HEK293 (cell line): ENCODE measurements at regions not wholly inside any gene's neighbourhood (a gene's known extent, or its start where the extent isn't known, plus 50 kb on each side); places are given as distances from the start of the nearest gene placed in this dataset.
A peak's percentile ranks its signal among the peaks of the same experiment; 100 is the strongest.

Experiments used
- CTCF ChIA-PET: fragments of 350-600 bp; formaldehyde crosslinking; extraction: SDS; loops from one replicate; lab custom pipeline; 2021; ENCODE audit warnings: antibody characterized with exemption; lab: Yijun Ruan, JAX
- POLR2A ChIA-PET: fragments of 300-600 bp; formaldehyde crosslinking; extraction: SDS; loops from one replicate; lab custom pipeline; 2020; ENCODE audit warnings: antibody characterized with exemption, inconsistent platforms; lab: Yijun Ruan, JAX
- H3K27ac ChIP-seq: fragments of 200-500 bp; sonication (Bioruptor generic); 2 replicates; pipeline ENCODE4 v1.5.1; 2014; ENCODE audit warnings: low read depth, low read length, control low read depth, inconsistent platforms; ENCODE audit errors: extremely low read depth
- H3K36me3 ChIP-seq, 2 experiments: fragments of 200-500 bp in 1 of 2; sonication (Bioruptor generic) in 1 of 2; 1 replicate in 1 of 2; 2 replicates in 1 of 2; pipeline ENCODE4 v1.5.1; 2014 to 2017; ENCODE audit warnings: inconsistent platforms in 2 of 2, low read length in 2 of 2; ENCODE audit not compliant: control insufficient read depth in 2 of 2, insufficient read depth in 1 of 2
- H3K4me1 ChIP-seq: fragments of 200-500 bp; sonication (Bioruptor generic); 2 replicates; pipeline ENCODE4 v1.5.1; 2014; ENCODE audit warnings: mild to moderate bottlenecking, low read length, inconsistent platforms; ENCODE audit not compliant: control insufficient read depth, insufficient read depth
- H3K4me3 ChIP-seq: 2 replicates; pipeline ENCODE4 v1.5.1; 2011; ENCODE audit warnings: low read depth, mild to moderate bottlenecking, control low read depth, low read length, moderate library complexity
- H3K9me3 ChIP-seq: fragments of 200-500 bp; sonication (Bioruptor generic); 2 replicates; pipeline ENCODE4 v1.5.1; 2014; ENCODE audit warnings: low read depth, low read length, inconsistent platforms; ENCODE audit not compliant: control insufficient read depth, insufficient read depth
- GLIS2 ChIP-seq: fragments of 450-650 bp; formaldehyde crosslinking; IDR thresholded peaks from 2 replicates; pipeline ENCODE4 v1.5.1; 2016; ENCODE audit warnings: missing biosample characterization, missing genetic modification characterization
- SCRT2 ChIP-seq: fragments of 450-650 bp; formaldehyde crosslinking; IDR thresholded peaks from 2 replicates; pipeline ENCODE4 v1.5.1; 2016; ENCODE audit warnings: missing biosample characterization, missing genetic modification characterization
- SETDB1 ChIP-seq: IDR thresholded peaks from one replicate; pipeline ENCODE4 v1.6.1; 2017; ENCODE audit warnings: mild to moderate bottlenecking, low read length, moderate library complexity, mixed read lengths; ENCODE audit not compliant: insufficient read length
- TCF7L2 ChIP-seq: IDR thresholded peaks from 2 replicates; pipeline ENCODE4 v1.6.1; 2011; ENCODE audit warnings: low read depth, mild to moderate bottlenecking, inconsistent platforms, low read length, moderate library complexity, borderline replicate concordance
- ZBTB1 ChIP-seq: fragments of 450-650 bp; formaldehyde crosslinking; IDR thresholded peaks from 2 replicates; pipeline ENCODE4 v1.5.1; 2016; ENCODE audit warnings: missing biosample characterization, missing genetic modification characterization
- ZBTB21 ChIP-seq: fragments of 450-650 bp; formaldehyde crosslinking; IDR thresholded peaks from 2 replicates; pipeline ENCODE4 v1.5.1; 2017; ENCODE audit warnings: missing biosample characterization, missing genetic modification characterization
- ZNF10 ChIP-seq: fragments of 450-650 bp; formaldehyde crosslinking; IDR thresholded peaks from 2 replicates; pipeline ENCODE4 v1.5.1; 2017; ENCODE audit warnings: missing biosample characterization, missing genetic modification characterization
- ZNF140 ChIP-seq: fragments of 450-650 bp; formaldehyde crosslinking; IDR thresholded peaks from 2 replicates; pipeline ENCODE4 v1.5.1; 2016; ENCODE audit warnings: missing biosample characterization, missing genetic modification characterization
- ZNF155 ChIP-seq: fragments of 450-650 bp; formaldehyde crosslinking; IDR thresholded peaks from 2 replicates; pipeline ENCODE4 v1.5.1; 2016; ENCODE audit warnings: missing biosample characterization, missing genetic modification characterization
- ZNF19 ChIP-seq: fragments of 450-650 bp; formaldehyde crosslinking; IDR thresholded peaks from 2 replicates; pipeline ENCODE4; 2016; ENCODE audit warnings: missing biosample characterization, missing genetic modification characterization, low read depth
- ZNF221 ChIP-seq: fragments of 450-650 bp; formaldehyde crosslinking; IDR thresholded peaks from 2 replicates; pipeline ENCODE4 v1.5.1; 2017; ENCODE audit warnings: missing biosample characterization, missing genetic modification characterization, borderline replicate concordance
- ZNF433 ChIP-seq: fragments of 450-650 bp; formaldehyde crosslinking; IDR thresholded peaks from 2 replicates; pipeline ENCODE4 v1.5.1; 2016; ENCODE audit warnings: missing biosample characterization, missing genetic modification characterization, low read depth
- ZNF558 ChIP-seq: fragments of 450-650 bp; formaldehyde crosslinking; IDR thresholded peaks from 2 replicates; pipeline ENCODE4 v1.5.1; 2016; ENCODE audit warnings: missing biosample characterization, missing genetic modification characterization
- ZNF560 ChIP-seq: fragments of 450-650 bp; formaldehyde crosslinking; IDR thresholded peaks from 2 replicates; pipeline ENCODE4 v1.5.1; 2017; ENCODE audit warnings: missing biosample characterization, missing genetic modification characterization, borderline replicate concordance
- ZNF600 ChIP-seq: fragments of 450-650 bp; formaldehyde crosslinking; IDR thresholded peaks from 2 replicates; pipeline ENCODE4 v1.5.1; 2016; ENCODE audit warnings: missing biosample characterization, missing genetic modification characterization
- ZNF624 ChIP-seq: fragments of 450-650 bp; formaldehyde crosslinking; IDR thresholded peaks from 2 replicates; pipeline ENCODE4 v1.5.1; 2017; ENCODE audit warnings: missing biosample characterization, missing genetic modification characterization
- ZSCAN16 ChIP-seq: fragments of 450-650 bp; formaldehyde crosslinking; IDR thresholded peaks from 2 replicates; pipeline ENCODE4 v1.5.1; 2016; ENCODE audit warnings: missing biosample characterization, missing genetic modification characterization
- TF ChIP-seq, protein P1 (sequence below): fragments of 450-650 bp; formaldehyde crosslinking; IDR thresholded peaks from 2 replicates; pipeline ENCODE4 v1.5.1; 2017; ENCODE audit warnings: missing biosample characterization, missing genetic modification characterization
- TF ChIP-seq, protein P2 (sequence below): fragments of 450-650 bp; formaldehyde crosslinking; IDR thresholded peaks from 2 replicates; pipeline ENCODE4 v1.5.0; 2017; ENCODE audit warnings: missing biosample characterization, missing genetic modification characterization, borderline replicate concordance
- TF ChIP-seq, protein P3 (sequence below): fragments of 450-650 bp; formaldehyde crosslinking; IDR thresholded peaks from 2 replicates; pipeline ENCODE4 v1.5.1; 2016; ENCODE audit warnings: missing biosample characterization, missing genetic modification characterization
- TF ChIP-seq, protein P4 (sequence below): fragments of 450-650 bp; formaldehyde crosslinking; IDR thresholded peaks from 2 replicates; pipeline ENCODE4 v1.5.1; 2016; ENCODE audit warnings: missing biosample characterization, missing genetic modification characterization

DNA sequence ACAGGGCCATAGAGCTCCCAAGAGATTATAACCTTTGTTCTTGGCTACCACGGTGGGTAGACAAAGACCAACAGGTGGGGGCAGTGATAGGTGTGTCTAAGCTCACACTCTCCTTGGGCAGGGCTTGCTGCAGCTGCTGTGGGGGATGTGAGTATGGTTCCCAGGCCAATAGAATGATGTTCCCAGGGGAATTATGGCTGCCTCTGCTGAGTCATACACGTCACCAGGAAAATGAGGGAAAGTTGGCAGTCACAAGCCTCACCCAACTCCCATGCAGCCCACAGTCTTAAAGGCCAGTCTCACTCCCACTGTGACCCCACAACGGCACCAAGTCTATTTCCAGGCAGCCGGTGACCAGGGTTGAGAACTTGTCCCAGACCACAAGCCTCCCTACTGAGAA, 453.4 kb upstream of the PODXL start:
- Histone ChIP-seq H3K9me3 (no peaks in the 10 kb centered on the region), H3K36me3 (no peaks in the 10 kb centered on the region; a peak in 1 of 3 replicates), H3K4me3 (no peak overlapping the region), H3K4me1 (no peaks in the 10 kb centered on the region), H3K27ac (no peak overlapping the region)
- CTCF ChIA-PET: interaction anchor here (0.6 to 0.7 kb wide), 2 partner anchors 9 to 550 kb away, joined by 3 to 4 read pairs; no protein-coding TSS in a partner anchor
- TF ChIP-seq ZNF558 (tag by site-specific recombination) (no peak), SCRT2 (peak; percentile 82)
- POLR2A ChIA-PET: no interaction called here

DNA sequence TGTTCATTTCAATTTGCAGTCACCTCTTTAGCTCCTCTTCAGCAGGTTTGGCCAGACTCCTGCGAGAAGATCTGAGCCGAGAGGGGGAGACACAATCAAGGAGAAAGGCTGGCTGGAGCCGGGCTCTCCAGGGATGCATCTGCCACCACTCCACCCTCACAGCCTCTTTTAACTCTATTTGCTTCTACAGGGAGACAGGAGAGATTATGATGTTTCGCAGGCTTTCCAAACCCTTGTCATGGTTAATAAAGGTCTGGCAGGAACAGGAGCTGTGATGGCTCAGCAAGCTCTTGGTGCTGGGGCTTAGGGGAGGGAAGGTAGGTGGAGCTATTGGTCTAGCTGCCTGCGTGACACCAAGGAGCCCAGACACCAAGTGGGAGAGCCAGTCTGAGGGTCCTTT, 448.1 kb upstream of the PODXL start:
- Histone ChIP-seq H3K27ac (no peak overlapping the region), H3K36me3 (no peaks in the 10 kb centered on the region), H3K9me3 (no peaks in the 10 kb centered on the region), H3K4me1 (no peaks in the 10 kb centered on the region), H3K4me3 (no peak overlapping the region)
- no peak for TF ChIP-seq ZNF600
- TF ChIP-seq, protein P1, sequence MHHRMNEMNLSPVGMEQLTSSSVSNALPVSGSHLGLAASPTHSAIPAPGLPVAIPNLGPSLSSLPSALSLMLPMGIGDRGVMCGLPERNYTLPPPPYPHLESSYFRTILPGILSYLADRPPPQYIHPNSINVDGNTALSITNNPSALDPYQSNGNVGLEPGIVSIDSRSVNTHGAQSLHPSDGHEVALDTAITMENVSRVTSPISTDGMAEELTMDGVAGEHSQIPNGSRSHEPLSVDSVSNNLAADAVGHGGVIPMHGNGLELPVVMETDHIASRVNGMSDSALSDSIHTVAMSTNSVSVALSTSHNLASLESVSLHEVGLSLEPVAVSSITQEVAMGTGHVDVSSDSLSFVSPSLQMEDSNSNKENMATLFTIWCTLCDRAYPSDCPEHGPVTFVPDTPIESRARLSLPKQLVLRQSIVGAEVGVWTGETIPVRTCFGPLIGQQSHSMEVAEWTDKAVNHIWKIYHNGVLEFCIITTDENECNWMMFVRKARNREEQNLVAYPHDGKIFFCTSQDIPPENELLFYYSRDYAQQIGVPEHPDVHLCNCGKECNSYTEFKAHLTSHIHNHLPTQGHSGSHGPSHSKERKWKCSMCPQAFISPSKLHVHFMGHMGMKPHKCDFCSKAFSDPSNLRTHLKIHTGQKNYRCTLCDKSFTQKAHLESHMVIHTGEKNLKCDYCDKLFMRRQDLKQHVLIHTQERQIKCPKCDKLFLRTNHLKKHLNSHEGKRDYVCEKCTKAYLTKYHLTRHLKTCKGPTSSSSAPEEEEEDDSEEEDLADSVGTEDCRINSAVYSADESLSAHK (tag by site-specific recombination): no peak
- TF ChIP-seq ZNF155: no peak
- no peak for TF ChIP-seq ZNF19
- TF ChIP-seq ZBTB1: no peak
- no peak for TF ChIP-seq TCF7L2
- TF ChIP-seq ZNF10 (tag by site-specific recombination): no peak
- no peak for TF ChIP-seq ZNF221 (tag by site-specific recombination)
- TF ChIP-seq, protein P2, sequence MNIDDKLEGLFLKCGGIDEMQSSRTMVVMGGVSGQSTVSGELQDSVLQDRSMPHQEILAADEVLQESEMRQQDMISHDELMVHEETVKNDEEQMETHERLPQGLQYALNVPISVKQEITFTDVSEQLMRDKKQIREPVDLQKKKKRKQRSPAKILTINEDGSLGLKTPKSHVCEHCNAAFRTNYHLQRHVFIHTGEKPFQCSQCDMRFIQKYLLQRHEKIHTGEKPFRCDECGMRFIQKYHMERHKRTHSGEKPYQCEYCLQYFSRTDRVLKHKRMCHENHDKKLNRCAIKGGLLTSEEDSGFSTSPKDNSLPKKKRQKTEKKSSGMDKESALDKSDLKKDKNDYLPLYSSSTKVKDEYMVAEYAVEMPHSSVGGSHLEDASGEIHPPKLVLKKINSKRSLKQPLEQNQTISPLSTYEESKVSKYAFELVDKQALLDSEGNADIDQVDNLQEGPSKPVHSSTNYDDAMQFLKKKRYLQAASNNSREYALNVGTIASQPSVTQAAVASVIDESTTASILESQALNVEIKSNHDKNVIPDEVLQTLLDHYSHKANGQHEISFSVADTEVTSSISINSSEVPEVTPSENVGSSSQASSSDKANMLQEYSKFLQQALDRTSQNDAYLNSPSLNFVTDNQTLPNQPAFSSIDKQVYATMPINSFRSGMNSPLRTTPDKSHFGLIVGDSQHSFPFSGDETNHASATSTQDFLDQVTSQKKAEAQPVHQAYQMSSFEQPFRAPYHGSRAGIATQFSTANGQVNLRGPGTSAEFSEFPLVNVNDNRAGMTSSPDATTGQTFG (tag by site-specific recombination): no peak
- no peak for TF ChIP-seq GLIS2
- no peak for TF ChIP-seq ZNF433 (tag by site-specific recombination)
- TF ChIP-seq ZBTB21 (tag by site-specific recombination): no peak
- no peak for TF ChIP-seq ZSCAN16 (tag by site-specific recombination)
- no peak for TF ChIP-seq ZNF560 (tag by site-specific recombination)
- no peak for TF ChIP-seq ZNF624 (tag by site-specific recombination)
- no peak for TF ChIP-seq ZNF140
- no peak for TF ChIP-seq SETDB1
- TF ChIP-seq, protein P3, sequence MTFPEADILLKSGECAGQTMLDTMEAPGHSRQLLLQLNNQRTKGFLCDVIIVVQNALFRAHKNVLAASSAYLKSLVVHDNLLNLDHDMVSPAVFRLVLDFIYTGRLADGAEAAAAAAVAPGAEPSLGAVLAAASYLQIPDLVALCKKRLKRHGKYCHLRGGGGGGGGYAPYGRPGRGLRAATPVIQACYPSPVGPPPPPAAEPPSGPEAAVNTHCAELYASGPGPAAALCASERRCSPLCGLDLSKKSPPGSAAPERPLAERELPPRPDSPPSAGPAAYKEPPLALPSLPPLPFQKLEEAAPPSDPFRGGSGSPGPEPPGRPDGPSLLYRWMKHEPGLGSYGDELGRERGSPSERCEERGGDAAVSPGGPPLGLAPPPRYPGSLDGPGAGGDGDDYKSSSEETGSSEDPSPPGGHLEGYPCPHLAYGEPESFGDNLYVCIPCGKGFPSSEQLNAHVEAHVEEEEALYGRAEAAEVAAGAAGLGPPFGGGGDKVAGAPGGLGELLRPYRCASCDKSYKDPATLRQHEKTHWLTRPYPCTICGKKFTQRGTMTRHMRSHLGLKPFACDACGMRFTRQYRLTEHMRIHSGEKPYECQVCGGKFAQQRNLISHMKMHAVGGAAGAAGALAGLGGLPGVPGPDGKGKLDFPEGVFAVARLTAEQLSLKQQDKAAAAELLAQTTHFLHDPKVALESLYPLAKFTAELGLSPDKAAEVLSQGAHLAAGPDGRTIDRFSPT: no peak
- TF ChIP-seq, protein P4, sequence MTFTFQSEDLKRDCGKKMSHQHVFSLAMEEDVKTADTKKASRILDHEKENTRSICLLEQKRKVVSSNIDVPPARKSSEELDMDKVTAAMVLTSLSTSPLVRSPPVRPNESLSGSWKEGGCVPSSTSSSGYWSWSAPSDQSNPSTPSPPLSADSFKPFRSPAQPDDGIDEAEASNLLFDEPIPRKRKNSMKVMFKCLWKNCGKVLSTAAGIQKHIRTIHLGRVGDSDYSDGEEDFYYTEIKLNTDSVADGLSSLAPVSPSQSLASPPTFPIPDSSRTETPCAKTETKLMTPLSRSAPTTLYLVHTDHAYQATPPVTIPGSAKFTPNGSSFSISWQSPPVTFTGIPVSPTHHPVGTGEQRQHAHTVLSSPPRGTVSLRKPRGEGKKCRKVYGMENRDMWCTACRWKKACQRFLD: no peak
- ChIA-PET POLR2A (no interaction called here), CTCF (interaction anchor here (0.8 to 1.5 kb wide), 3 partner anchors 22 to 145 kb away, joined by 3 to 6 read pairs (median 4); no protein-coding TSS in a partner anchor)
